ENCODE measurements at regions not wholly inside any gene's neighbourhood (a gene's known extent, or its start where the extent isn't known, plus 50 kb on each side); places are given as distances from the start of the nearest gene placed in this dataset.

DNA sequence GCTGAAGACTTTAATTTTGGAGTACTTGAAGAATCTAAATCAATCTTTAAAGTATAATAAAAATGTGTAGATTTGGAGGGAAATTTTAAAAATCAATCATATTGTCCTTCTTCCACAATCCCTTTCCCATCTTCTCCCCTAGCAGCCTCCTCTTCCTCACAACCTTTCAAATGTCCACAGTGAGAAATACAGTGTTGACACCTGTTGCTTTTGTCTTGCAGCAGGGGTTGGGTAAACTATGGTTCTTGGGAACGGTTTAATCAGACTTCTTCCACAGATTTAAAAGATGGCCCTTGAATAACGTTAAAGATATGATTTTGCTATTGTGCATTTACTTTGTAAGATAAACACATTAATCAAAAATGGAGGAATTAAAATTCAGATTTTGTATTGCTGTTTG lies 113.8 kb upstream of the SLC1A4 start:
- WGBS (ENCODE audit: extremely low coverage, insufficient read length, low lambda C conversion rate): no CpG with 5 or more reads among the region's 2 CpGs
- no peaks in the 10 kb centered on the region for H4K20me1 ChIP-seq (ENCODE audit: control insufficient read depth, insufficient read depth, insufficient read length)
- TF ChIP-seq, protein P1, sequence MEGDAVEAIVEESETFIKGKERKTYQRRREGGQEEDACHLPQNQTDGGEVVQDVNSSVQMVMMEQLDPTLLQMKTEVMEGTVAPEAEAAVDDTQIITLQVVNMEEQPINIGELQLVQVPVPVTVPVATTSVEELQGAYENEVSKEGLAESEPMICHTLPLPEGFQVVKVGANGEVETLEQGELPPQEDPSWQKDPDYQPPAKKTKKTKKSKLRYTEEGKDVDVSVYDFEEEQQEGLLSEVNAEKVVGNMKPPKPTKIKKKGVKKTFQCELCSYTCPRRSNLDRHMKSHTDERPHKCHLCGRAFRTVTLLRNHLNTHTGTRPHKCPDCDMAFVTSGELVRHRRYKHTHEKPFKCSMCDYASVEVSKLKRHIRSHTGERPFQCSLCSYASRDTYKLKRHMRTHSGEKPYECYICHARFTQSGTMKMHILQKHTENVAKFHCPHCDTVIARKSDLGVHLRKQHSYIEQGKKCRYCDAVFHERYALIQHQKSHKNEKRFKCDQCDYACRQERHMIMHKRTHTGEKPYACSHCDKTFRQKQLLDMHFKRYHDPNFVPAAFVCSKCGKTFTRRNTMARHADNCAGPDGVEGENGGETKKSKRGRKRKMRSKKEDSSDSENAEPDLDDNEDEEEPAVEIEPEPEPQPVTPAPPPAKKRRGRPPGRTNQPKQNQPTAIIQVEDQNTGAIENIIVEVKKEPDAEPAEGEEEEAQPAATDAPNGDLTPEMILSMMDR (conservative IDR thresholded peaks at IDR 0.05): no peak
- no peaks in the 10 kb centered on the region for H3K27me3 ChIP-seq (ENCODE audit: insufficient read depth, low read length)
- H3K27ac ChIP-seq (ENCODE audit: insufficient read length, low read depth, low read length): no peak overlapping the region
- no peak overlapping the region for H3K14ac ChIP-seq (ENCODE audit: insufficient read depth, low read length)
- H3K18ac ChIP-seq (ENCODE audit: insufficient read length, low read depth, low read length): no peak overlapping the region
- no peak overlapping the region for H3T11ph ChIP-seq (ENCODE audit: low read length)
- no peak overlapping the region for H3K23ac ChIP-seq (ENCODE audit: insufficient read length, low read depth, low read length)
- H3K9ac ChIP-seq (ENCODE audit: extremely low read depth, insufficient read length, low read length): no peak overlapping the region
- peaks cover 2% of the 10 kb centered on the region; the same call in 1 of the 2 replicates for H3K4me1 ChIP-seq (ENCODE audit: insufficient read depth, low read length)
- H2BK20ac ChIP-seq (ENCODE audit: low read depth, low read length, poor library complexity, severe bottlenecking): no peak overlapping the region
- no peaks in the 10 kb centered on the region for H3K36me3 Mint-ChIP-seq (ENCODE audit: insufficient read depth in 1 of 3, low read depth in 3 of 3)
- H3K79me1 ChIP-seq (ENCODE audit: insufficient read depth, low read depth, low read length, poor library complexity, severe bottlenecking): no peaks in the 10 kb centered on the region
- no peak overlapping the region for H4K8ac ChIP-seq (replicated peaks; ENCODE audit: insufficient read length, low read depth, low read length)
- no peaks in the 10 kb centered on the region for H3K79me2 ChIP-seq (ENCODE audit: insufficient read depth, low read length)
- H3K56ac ChIP-seq (ENCODE audit: insufficient read length, low read depth, low read length): no peak overlapping the region
- H2BK12ac ChIP-seq (ENCODE audit: insufficient read length, low read depth, low read length): no peak overlapping the region
- no peak overlapping the region for H2AK5ac ChIP-seq (ENCODE audit: insufficient read length, low read length)
- H3K4me3 Mint-ChIP-seq: no peak overlapping the region
- no peaks in the 10 kb centered on the region; a peak in 1 of 5 replicates for H3K9me3 Mint-ChIP-seq
- no peak overlapping the region for H2BK120ac ChIP-seq (ENCODE audit: low read depth, low read length, poor library complexity, severe bottlenecking)
- no peak for DNase-seq
- H3K4ac ChIP-seq (ENCODE audit: low read depth, low read length): no peak overlapping the region
- H3K27me3 Mint-ChIP-seq (ENCODE audit: low read depth): no peaks in the 10 kb centered on the region; the same call in 1 of the 2 replicates
- H3K4me1 Mint-ChIP-seq: peaks cover 25 to 41% of the 10 kb centered on the region in 2 experiments
- no peak overlapping the region for H4K5ac ChIP-seq (ENCODE audit: insufficient read length, low read depth, low read length)
- H3K4me2 ChIP-seq (ENCODE audit: insufficient read depth, insufficient read length, low read length): no peak overlapping the region
- no peak overlapping the region for H3K27ac Mint-ChIP-seq
- H4K91ac ChIP-seq (ENCODE audit: insufficient read length, low read depth, low read length): no peak overlapping the region
- no peaks in the 10 kb centered on the region for H3K23me2 ChIP-seq (ENCODE audit: insufficient read length, low read depth, low read length, poor library complexity, severe bottlenecking)
- no peak overlapping the region for H2AFZ ChIP-seq (ENCODE audit: low read length)
- H2BK5ac ChIP-seq (ENCODE audit: insufficient read length, low read length): no peak overlapping the region
- no peak overlapping the region for H2BK15ac ChIP-seq (ENCODE audit: low read depth, low read length)
- H3K9me3 ChIP-seq (ENCODE audit: control insufficient read depth, low read depth, low read length): no peaks in the 10 kb centered on the region

All from H9 (cell line).